HFFc6 (cell line): ENCODE measurements at regions not wholly inside any gene's neighbourhood (a gene's known extent, or its start where the extent isn't known, plus 50 kb on each side); places are given as distances from the start of the nearest gene placed in this dataset.

Experiments
- DNase-seq: peaks from one replicate; pipeline ENCODE4 v3.0.0-alpha.2; 2018
- H3K27ac Mint-ChIP-seq: 2 replicates; pipeline ENCODE4 v1.8.0; 2020; ENCODE audit warnings: mild to moderate bottlenecking, mixed read lengths
- H3K27me3 Mint-ChIP-seq: 2 replicates; pipeline ENCODE4 v1.8.0; 2021; ENCODE audit warnings: mild to moderate bottlenecking, moderate library complexity, mixed read lengths; ENCODE audit not compliant: insufficient read depth
- H3K36me3 Mint-ChIP-seq: 2 replicates; pipeline ENCODE4 v1.8.0; 2021; ENCODE audit warnings: low read depth, mixed read lengths
- H3K4me1 Mint-ChIP-seq: 2 replicates; pipeline ENCODE4 v1.8.0; 2020; ENCODE audit warnings: low read depth, mixed read lengths
- H3K4me3 Mint-ChIP-seq: 2 replicates; pipeline ENCODE4 v1.8.0; 2020; ENCODE audit warnings: mild to moderate bottlenecking, moderate library complexity, mixed read lengths
- H3K9me3 Mint-ChIP-seq: 2 replicates; pipeline ENCODE4 v1.8.0; 2020; ENCODE audit warnings: mild to moderate bottlenecking, mixed read lengths
- TF ChIP-seq, protein P1 (sequence below): fragments of 200-600 bp; sonication (generic); IDR thresholded peaks from 2 replicates; pipeline ENCODE4 v1.5.0; 2021; ENCODE audit warnings: antibody characterized with exemption, mild to moderate bottlenecking

DNA sequence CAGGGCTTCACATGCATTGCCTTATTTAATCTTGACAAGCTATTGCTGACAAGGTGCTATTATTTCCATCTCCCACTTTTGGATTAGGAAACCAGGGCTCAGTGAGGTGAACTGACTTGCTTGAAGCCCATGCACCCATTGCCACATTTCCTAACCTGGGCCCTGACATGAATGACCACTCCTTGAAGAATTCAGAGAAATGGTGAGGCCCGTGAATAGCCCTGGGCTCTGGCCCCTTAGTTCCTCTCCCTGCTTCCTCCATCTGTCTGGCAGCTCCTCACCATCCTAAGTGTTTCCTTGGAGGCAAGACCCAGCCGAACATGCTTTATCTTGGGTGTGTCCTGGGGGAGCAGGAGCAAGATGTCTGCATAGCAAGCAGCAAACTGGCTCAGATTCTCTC, 56.1 kb upstream of the NECTIN1 start:
- no peak for DNase-seq
- H3K4me1 Mint-ChIP-seq, result 0 out of 2 replicates have a peak, but pooled peaks cover 8% of the 10 kb centered on the region
- H3K9me3 Mint-ChIP-seq, result peaks cover 6% of the 10 kb centered on the region; the same call in 1 of the 2 replicates
- H3K4me3 Mint-ChIP-seq, result no peak overlapping the region
- H3K36me3 Mint-ChIP-seq, result no peaks in the 10 kb centered on the region
- TF ChIP-seq, protein P1, sequence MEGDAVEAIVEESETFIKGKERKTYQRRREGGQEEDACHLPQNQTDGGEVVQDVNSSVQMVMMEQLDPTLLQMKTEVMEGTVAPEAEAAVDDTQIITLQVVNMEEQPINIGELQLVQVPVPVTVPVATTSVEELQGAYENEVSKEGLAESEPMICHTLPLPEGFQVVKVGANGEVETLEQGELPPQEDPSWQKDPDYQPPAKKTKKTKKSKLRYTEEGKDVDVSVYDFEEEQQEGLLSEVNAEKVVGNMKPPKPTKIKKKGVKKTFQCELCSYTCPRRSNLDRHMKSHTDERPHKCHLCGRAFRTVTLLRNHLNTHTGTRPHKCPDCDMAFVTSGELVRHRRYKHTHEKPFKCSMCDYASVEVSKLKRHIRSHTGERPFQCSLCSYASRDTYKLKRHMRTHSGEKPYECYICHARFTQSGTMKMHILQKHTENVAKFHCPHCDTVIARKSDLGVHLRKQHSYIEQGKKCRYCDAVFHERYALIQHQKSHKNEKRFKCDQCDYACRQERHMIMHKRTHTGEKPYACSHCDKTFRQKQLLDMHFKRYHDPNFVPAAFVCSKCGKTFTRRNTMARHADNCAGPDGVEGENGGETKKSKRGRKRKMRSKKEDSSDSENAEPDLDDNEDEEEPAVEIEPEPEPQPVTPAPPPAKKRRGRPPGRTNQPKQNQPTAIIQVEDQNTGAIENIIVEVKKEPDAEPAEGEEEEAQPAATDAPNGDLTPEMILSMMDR, result no peak
- H3K27ac Mint-ChIP-seq, result no peak overlapping the region
- peaks cover 30% of the 10 kb centered on the region for H3K27me3 Mint-ChIP-seq

GRCh38 chr11:119784421-119784820, 55.4 kb upstream of the NECTIN1 start:
- H3K27ac Mint-ChIP-seq, result no peak overlapping the region
- no peak overlapping the region for H3K4me3 Mint-ChIP-seq
- TF ChIP-seq, protein P1, result no peak
- peaks cover 6% of the 10 kb centered on the region; the same call in 1 of the 2 replicates for H3K9me3 Mint-ChIP-seq
- 0 out of 2 replicates have a peak, but pooled peaks cover 8% of the 10 kb centered on the region for H3K4me1 Mint-ChIP-seq
- H3K27me3 Mint-ChIP-seq, result peaks cover 34% of the 10 kb centered on the region
- DNase-seq, result no peak
- H3K36me3 Mint-ChIP-seq, result no peaks in the 10 kb centered on the region

GRCh38 chr11:119783466-119784400, 54.7 kb upstream of the NECTIN1 start:
- TF ChIP-seq, protein P1, result no peak
- no peak overlapping the region for H3K27ac Mint-ChIP-seq
- peaks cover 6% of the 10 kb centered on the region; the same call in 1 of the 2 replicates for H3K9me3 Mint-ChIP-seq
- peaks cover 36% of the 10 kb centered on the region for H3K27me3 Mint-ChIP-seq
- no peak for DNase-seq
- H3K4me3 Mint-ChIP-seq, result no peak overlapping the region
- H3K4me1 Mint-ChIP-seq, result 0 out of 2 replicates have a peak, but pooled peaks cover 8% of the 10 kb centered on the region
- no peaks in the 10 kb centered on the region for H3K36me3 Mint-ChIP-seq

- no peak for DNase-seq
- Mint-ChIP-seq H3K36me3 (no peaks in the 10 kb centered on the region), H3K27me3 (peaks cover 44% of the 10 kb centered on the region), H3K27ac (no peak overlapping the region), H3K9me3 (peaks cover 6% of the 10 kb centered on the region; the same call in 1 of the 2 replicates), H3K4me1 (0 out of 2 replicates have a peak, but pooled peaks cover 8% of the 10 kb centered on the region), H3K4me3 (no peak overlapping the region; the same call in 1 of the 2 replicates)
- TF ChIP-seq, protein P1, result no peak
Measured at GRCh38 chr11:119782739-119783072, 53.7 kb upstream of the NECTIN1 start.

DNA sequence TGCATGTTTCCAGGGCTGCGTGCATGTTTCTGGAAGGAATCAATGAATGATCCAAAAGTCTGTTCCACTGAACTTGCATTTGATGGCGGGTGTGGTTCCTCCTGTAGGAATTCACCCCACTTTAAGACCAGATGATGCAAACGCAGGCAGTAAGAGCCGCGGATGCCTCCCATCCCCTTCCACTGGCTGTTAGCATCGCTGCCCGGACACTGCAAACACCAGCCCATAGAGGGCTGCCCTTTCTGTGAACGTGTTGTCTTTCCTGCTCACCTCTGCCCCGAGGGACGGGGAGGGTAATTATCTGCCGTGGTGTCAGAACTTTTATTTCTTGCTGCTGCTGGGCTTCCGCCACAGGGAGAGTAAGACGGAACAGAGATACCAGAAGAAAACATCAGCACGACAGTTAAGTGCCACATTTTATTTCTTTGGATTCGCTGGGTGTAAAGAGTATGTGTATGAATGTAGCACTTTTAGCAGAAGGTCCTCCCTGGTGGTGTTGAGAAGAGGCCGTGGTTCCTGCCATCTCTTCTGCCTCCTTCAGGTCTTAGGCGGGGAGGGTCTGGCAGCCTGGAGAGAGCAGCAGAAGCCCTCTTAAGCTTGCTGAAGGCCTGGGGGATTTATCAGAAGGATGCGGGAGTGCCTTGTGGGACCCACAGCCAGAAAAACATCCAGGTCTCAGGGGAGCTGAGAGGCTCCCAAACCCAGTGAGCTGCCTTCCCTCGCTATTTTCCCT, 53.2 kb upstream of the NECTIN1 start:
- H3K4me3 Mint-ChIP-seq, result no peak overlapping the region

More for the DNA sequence above, 53.2 kb upstream of the NECTIN1 start:
- H3K9me3 Mint-ChIP-seq, result peaks cover 6% of the 10 kb centered on the region; the same call in 1 of the 2 replicates
- H3K36me3 Mint-ChIP-seq, result no peaks in the 10 kb centered on the region
- H3K4me1 Mint-ChIP-seq, result 0 out of 2 replicates have a peak, but pooled peaks cover 8% of the 10 kb centered on the region
- peaks cover 47% of the 10 kb centered on the region for H3K27me3 Mint-ChIP-seq
- no peak for DNase-seq
- no peak overlapping the region for H3K27ac Mint-ChIP-seq
- TF ChIP-seq, protein P1, result no peak
